SJSA1 (cell line): ENCODE measurements at regions not wholly inside any gene's neighbourhood (a gene's known extent, or its start where the extent isn't known, plus 50 kb on each side); places are given as distances from the start of the nearest gene placed in this dataset.

Source experiments
- DNase-seq, 2 experiments: peaks; one replicate each; pipeline ENCODE4 v3.0.0-alpha.2; 2015 to 2020; ENCODE audit warnings: low spot score in 2 of 2, low read depth in 1 of 2
- H3K27ac ChIP-seq: fragments of 250-450 bp; sonication (Bioruptor Pico); 2 replicates; pipeline ENCODE4 v1.5.1; 2020; ENCODE audit warnings: mild to moderate bottlenecking, moderate library complexity
- H3K27me3 ChIP-seq: fragments of 250-450 bp; sonication (Bioruptor Pico); replicated peaks from 2 replicates; pipeline ENCODE4 v1.5.1; 2020; ENCODE audit warnings: mild to moderate bottlenecking, moderate library complexity
- H3K36me3 ChIP-seq: fragments of 250-450 bp; sonication (Bioruptor Pico); 2 replicates; pipeline ENCODE4 v1.5.1; 2020; ENCODE audit warnings: mild to moderate bottlenecking
- H3K4me1 ChIP-seq: fragments of 250-450 bp; sonication (Bioruptor Pico); replicated peaks from 2 replicates; pipeline ENCODE4 v1.6.1; 2021; ENCODE audit warnings: mild to moderate bottlenecking
- H3K4me3 ChIP-seq: fragments of 250-450 bp; sonication (Bioruptor Pico); 2 replicates; pipeline ENCODE4 v1.5.1; 2020; ENCODE audit warnings: mild to moderate bottlenecking
- H3K9me3 ChIP-seq: fragments of 250-450 bp; sonication (Bioruptor Pico); replicated peaks from 2 replicates; pipeline ENCODE4 v1.5.1; 2020; ENCODE audit warnings: mild to moderate bottlenecking

- no peaks in the 10 kb centered on the region for H3K36me3 ChIP-seq
- H3K4me1 ChIP-seq = no peaks in the 10 kb centered on the region
- no peak overlapping the region for H3K4me3 ChIP-seq
- no peaks in the 10 kb centered on the region for H3K9me3 ChIP-seq
- DNase-seq = peak in 1 of 2 experiments; percentile 34
- H3K27me3 ChIP-seq = no peaks in the 10 kb centered on the region
- H3K27ac ChIP-seq = no peak overlapping the region
Measured at GRCh38 chr6:56314683-56315523, 67.5 kb upstream of the COL21A1 start.

DNA sequence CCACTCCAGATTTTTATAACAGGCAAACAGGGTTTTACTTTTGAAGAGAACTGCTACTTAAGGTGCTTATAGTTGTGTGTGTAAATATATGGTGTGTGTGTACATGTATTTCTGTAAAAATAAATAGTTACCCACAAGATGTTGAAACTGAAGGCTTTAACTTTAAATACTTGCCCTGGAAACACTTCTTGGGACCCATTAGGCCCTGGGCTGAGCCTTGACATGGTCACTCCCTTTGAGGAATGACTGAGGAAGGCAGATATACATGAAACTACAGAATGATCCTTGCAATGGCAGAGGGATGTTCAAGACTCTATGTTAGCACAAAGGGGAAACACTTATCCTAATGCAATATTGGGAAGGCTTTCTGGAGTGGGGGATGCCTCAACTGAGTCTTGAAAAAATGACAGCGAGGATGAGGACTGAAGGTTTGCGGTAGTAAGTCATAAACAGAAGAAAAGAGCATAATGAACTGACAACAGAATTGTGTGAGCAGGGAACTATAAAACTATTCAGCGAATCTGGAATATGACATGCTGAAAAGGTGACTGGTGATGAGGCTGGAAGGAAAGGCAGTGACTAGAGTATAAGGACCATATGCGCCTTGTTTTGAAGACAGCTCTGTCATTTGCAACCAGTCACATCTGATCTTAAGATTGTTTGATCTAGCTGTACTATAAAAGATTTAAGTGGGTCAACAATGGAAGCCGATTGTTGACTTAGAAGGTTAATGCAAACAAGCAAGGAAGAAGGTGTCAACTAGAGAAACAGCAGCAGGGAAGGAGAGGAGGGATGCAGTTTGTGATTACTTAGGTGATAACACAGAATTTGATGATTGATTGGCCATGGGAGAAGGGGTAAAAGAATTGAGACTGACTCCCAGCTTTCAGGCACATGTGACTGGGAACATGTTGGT is 64.4 kb upstream of the COL21A1 start:
- Histone ChIP-seq H3K4me3 (no peak overlapping the region), H3K36me3 (no peaks in the 10 kb centered on the region), H3K4me1 (no peaks in the 10 kb centered on the region), H3K27me3 (no peaks in the 10 kb centered on the region), H3K27ac (no peak overlapping the region), H3K9me3 (no peaks in the 10 kb centered on the region; the same call in 1 of the 2 replicates)
- no peak for DNase-seq

GRCh38 chr6:56311061-56311460 is 63.7 kb upstream of the COL21A1 start:
- no peak overlapping the region for H3K4me3 ChIP-seq
- DNase-seq = no peak
- no peaks in the 10 kb centered on the region for H3K4me1 ChIP-seq
- no peak overlapping the region for H3K27ac ChIP-seq
- H3K9me3 ChIP-seq = no peaks in the 10 kb centered on the region; the same call in 1 of the 2 replicates
- H3K27me3 ChIP-seq = no peaks in the 10 kb centered on the region
- no peaks in the 10 kb centered on the region for H3K36me3 ChIP-seq

DNA sequence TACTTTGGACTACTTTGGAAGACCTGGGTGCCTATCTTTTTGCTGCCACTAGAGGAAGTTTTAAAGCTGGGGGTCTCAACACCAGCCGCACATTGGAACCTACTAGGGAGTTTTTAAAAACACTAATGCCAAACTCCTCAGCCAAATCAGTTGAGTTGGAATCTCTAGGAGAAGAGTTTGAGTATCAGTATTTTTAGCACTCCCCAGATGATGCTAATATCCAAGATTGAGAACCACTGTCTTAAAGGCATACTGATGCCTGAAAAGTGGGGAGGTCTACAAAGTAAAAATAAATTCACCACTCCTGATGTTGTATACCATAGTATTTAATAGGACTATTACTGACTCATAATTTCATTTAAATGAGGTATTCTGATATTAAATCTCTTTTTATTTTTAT is 62.9 kb upstream of the COL21A1 start:
- H3K9me3 ChIP-seq = no peaks in the 10 kb centered on the region; the same call in 1 of the 2 replicates
- H3K27me3 ChIP-seq = no peaks in the 10 kb centered on the region
- H3K4me1 ChIP-seq = no peaks in the 10 kb centered on the region
- DNase-seq = no peak
- H3K36me3 ChIP-seq = no peaks in the 10 kb centered on the region
- H3K27ac ChIP-seq = no peak overlapping the region
- H3K4me3 ChIP-seq = no peak overlapping the region

DNA sequence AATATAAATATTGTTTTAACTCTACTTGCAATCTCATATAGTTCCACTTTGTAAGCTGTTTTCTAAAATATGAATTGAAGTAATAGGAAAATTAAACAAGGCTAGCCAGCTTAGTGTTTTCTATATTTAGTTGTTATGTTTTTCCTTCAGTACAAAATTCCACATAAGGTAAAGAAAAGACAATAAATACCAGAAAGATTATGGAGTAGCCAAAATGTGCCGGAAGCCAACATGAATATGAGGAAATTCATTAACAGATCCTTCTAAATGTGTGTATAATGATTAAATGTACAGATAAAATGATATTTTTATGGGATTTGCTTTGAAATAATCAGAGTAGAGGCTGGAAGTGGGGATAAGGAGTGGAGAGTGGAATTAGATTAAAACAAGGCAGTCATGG is 52.5 kb upstream of the COL21A1 start:
- Histone ChIP-seq H3K9me3 (no peaks in the 10 kb centered on the region), H3K4me3 (no peak overlapping the region), H3K27ac (no peak overlapping the region), H3K27me3 (no peaks in the 10 kb centered on the region), H3K36me3 (no peaks in the 10 kb centered on the region), H3K4me1 (peaks cover 6% of the 10 kb centered on the region)
- no peak for DNase-seq

DNA sequence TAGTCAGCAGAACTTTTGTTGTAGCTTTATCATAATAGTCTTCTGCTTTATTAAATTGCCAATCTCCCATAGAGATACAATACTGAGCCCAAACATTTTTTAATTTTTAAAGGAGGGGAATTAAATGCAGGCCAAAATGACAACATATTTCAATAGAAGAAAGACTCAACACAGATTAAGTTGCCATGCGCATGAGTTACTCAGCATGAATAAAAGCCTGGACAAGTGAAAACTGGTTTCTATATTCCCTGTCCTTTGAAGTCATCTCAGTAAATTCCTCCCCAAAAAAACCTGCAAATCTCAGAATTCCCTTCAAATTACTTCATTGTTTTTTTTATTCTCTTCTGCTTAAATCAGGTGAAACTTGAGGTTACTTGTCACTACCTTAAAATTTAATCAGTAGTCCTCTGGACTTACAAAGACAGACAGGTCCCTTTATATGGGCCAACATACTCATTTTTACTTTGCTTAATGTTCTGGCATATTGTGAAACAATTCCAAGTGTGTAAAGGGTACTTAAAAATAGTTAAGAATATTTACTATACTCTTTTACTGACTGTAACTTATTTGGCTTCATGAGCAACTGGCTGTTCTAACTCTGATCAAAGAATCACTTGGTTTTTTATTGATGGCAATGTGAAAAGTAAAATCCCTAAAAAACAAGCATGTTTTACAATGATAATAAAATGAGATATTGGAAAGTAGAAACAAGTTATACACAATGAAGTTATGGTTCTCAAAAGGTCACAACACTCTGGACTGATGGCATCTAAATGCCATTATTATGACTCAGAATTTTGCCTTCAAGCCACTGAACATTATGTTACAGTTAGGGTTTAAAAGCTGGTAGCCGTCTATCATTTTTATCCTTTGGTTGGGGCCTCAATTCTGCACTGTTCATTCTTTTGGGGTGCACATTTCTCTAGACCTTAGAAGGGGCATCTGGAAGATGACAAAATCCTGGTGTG is 49.9 kb upstream of the COL21A1 start:
- peaks cover 6% of the 10 kb centered on the region for H3K4me1 ChIP-seq

More for the DNA sequence above, 49.9 kb upstream of the COL21A1 start:
- Histone ChIP-seq H3K27ac (no peak overlapping the region), H3K4me3 (no peak overlapping the region), H3K36me3 (no peaks in the 10 kb centered on the region), H3K27me3 (no peaks in the 10 kb centered on the region), H3K9me3 (no peaks in the 10 kb centered on the region)
- DNase-seq = no peak
